ENCODE measurements at regions not wholly inside any gene's neighbourhood (a gene's known extent, or its start where the extent isn't known, plus 50 kb on each side); places are given as distances from the start of the nearest gene placed in this dataset.

- TF ChIP-seq CTCF (IDR thresholded peaks at IDR 0.05) (no peak), EP300 (IDR thresholded peaks at IDR 0.05) (no peak), POLR2AphosphoS5 (IDR thresholded peaks at IDR 0.05) (no peak), POLR2A (IDR thresholded peaks at IDR 0.05) (no peak)
These were observed 180.2 kb upstream of the MYL2 start for GRCh38 chr12:111100554-111100953.
